Colonic mucosa (tissue), 4 donors: ENCODE measurements at regions not wholly inside any gene's neighbourhood (a gene's known extent, or its start where the extent isn't known, plus 50 kb on each side); places are given as distances from the start of the nearest gene placed in this dataset.

Experiments used
- DNase-seq: peaks from one replicate; pipeline ENCODE4 v3.0.0-alpha.2; 2020
- H3K27ac ChIP-seq: fragments of 200-600 bp; one replicate; pipeline ENCODE4 v1.8.0; 2021
- H3K27me3 ChIP-seq: fragments of 200-600 bp; one replicate; pipeline ENCODE4 v1.8.0; 2021
- H3K36me3 ChIP-seq: fragments of 200-600 bp; one replicate; pipeline ENCODE4 v1.8.0; 2021
- H3K4me1 ChIP-seq: fragments of 200-600 bp; one replicate; pipeline ENCODE4 v1.8.0; 2021; ENCODE audit warnings: mild to moderate bottlenecking
- H3K4me3 ChIP-seq: fragments of 200-600 bp; one replicate; pipeline ENCODE4 v1.8.0; 2021
- H3K9ac ChIP-seq, 2 donors: one replicate each; pipeline ENCODE4 v1.7.0; 2013; ENCODE audit warnings: control low read depth in 2 of 2, low read depth in 2 of 2, low read length in 2 of 2
- H3K9me3 ChIP-seq: fragments of 200-600 bp; one replicate; pipeline ENCODE4 v1.8.0; 2021
- CTCF ChIP-seq: fragments of 200-600 bp; IDR thresholded peaks from one replicate; pipeline ENCODE4 v1.8.0; 2022; ENCODE audit warnings: antibody characterized with exemption, mild to moderate bottlenecking
- intact Hi-C: fragments of 100-400 bp; cut with DNase I; formaldehyde crosslinking; loops from one replicate; pipeline ENCODE4 v1.14.1; 2022
- donor health status: healthy.
- donor health status: DM: no; HTN: no; CAD: no.
- donor health status: DM: no; HTN: no; CAD: no.

GRCh38 chr11:103729617-103730016 is 306.8 kb upstream of the DDI1 start:
- H3K27ac ChIP-seq: no peak overlapping the region
- no peak for TF ChIP-seq CTCF
- no peaks in the 10 kb centered on the region for H3K27me3 ChIP-seq
- H3K4me3 ChIP-seq: no peak overlapping the region
- no peaks in the 10 kb centered on the region for H3K4me1 ChIP-seq
- no peak for DNase-seq
- no peak overlapping the region for H3K9ac ChIP-seq
- intact Hi-C loops: no loop called here
- H3K36me3 ChIP-seq: no peaks in the 10 kb centered on the region
- H3K9me3 ChIP-seq: no peaks in the 10 kb centered on the region

- no peak for DNase-seq
- Histone ChIP-seq H3K4me3 (no peak overlapping the region), H3K36me3 (no peaks in the 10 kb centered on the region), H3K9ac (no peak overlapping the region), H3K27ac (no peak overlapping the region), H3K4me1 (no peaks in the 10 kb centered on the region), H3K9me3 (no peaks in the 10 kb centered on the region), H3K27me3 (no peaks in the 10 kb centered on the region)
- intact Hi-C loops: no loop called here
- TF ChIP-seq CTCF: no peak
These were observed 306.1 kb upstream of the DDI1 start for GRCh38 chr11:103730131-103730940.

- Histone ChIP-seq H3K4me1 (no peaks in the 10 kb centered on the region), H3K4me3 (no peak overlapping the region), H3K9me3 (no peaks in the 10 kb centered on the region), H3K27ac (no peak overlapping the region), H3K36me3 (no peaks in the 10 kb centered on the region), H3K27me3 (no peaks in the 10 kb centered on the region), H3K9ac (no peak overlapping the region)
- no peak for DNase-seq
- TF ChIP-seq CTCF: no peak
- intact Hi-C loops: no loop called here
These were observed 304.8 kb upstream of the DDI1 start for GRCh38 chr11:103731670-103732069.

GRCh38 chr11:103733889-103734288 is 302.6 kb upstream of the DDI1 start:
- Histone ChIP-seq H3K27ac (no peak overlapping the region), H3K9me3 (no peaks in the 10 kb centered on the region), H3K9ac (no peak overlapping the region), H3K27me3 (no peaks in the 10 kb centered on the region), H3K4me3 (no peak overlapping the region), H3K36me3 (no peaks in the 10 kb centered on the region), H3K4me1 (no peaks in the 10 kb centered on the region)
- DNase-seq: no peak
- no peak for TF ChIP-seq CTCF
- intact Hi-C loops: no loop called here

GRCh38 chr11:103735497-103736032 is 300.9 kb upstream of the DDI1 start:
- no peaks in the 10 kb centered on the region for H3K4me1 ChIP-seq
- H3K27me3 ChIP-seq: no peaks in the 10 kb centered on the region
- intact Hi-C loops: no loop called here
- no peaks in the 10 kb centered on the region for H3K36me3 ChIP-seq
- TF ChIP-seq CTCF: no peak
- no peak overlapping the region for H3K27ac ChIP-seq
- no peak overlapping the region for H3K4me3 ChIP-seq
- H3K9ac ChIP-seq: no peak overlapping the region
- no peak for DNase-seq
- H3K9me3 ChIP-seq: no peaks in the 10 kb centered on the region
